Loucy (cell line): ENCODE measurements at regions not wholly inside any gene's neighbourhood (a gene's known extent, or its start where the extent isn't known, plus 50 kb on each side); places are given as distances from the start of the nearest gene placed in this dataset.

Source experiments
- H2AFZ ChIP-seq: fragments of 200-600 bp; sonication (generic); 2 replicates; pipeline ENCODE4 v1.6.0; 2016; ENCODE audit warnings: antibody characterized with exemption, mild to moderate bottlenecking, low read length, moderate library complexity
- H3F3A ChIP-seq: fragments of 200-600 bp; 2 replicates; pipeline ENCODE4 v1.6.0; 2016; ENCODE audit warnings: antibody characterized with exemption, low read depth, mild to moderate bottlenecking
- H3K27me3 ChIP-seq: fragments of 200-600 bp; sonication (generic); 2 replicates; pipeline ENCODE4 v1.6.1; 2014; ENCODE audit warnings: low read length, mild to moderate bottlenecking; ENCODE audit not compliant: insufficient read depth, poor library complexity, severe bottlenecking
- H3K36me3 ChIP-seq: fragments of 200-600 bp; sonication (generic); 2 replicates; pipeline ENCODE4 v1.6.1; 2016; ENCODE audit warnings: low read length; ENCODE audit not compliant: insufficient read depth
- H3K4me1 ChIP-seq: fragments of 200-600 bp; sonication (generic); 2 replicates; pipeline ENCODE4 v1.5.1; 2014; ENCODE audit warnings: low read length, mild to moderate bottlenecking; ENCODE audit not compliant: insufficient read depth, poor library complexity, severe bottlenecking
- H3K4me2 ChIP-seq: fragments of 200-600 bp; sonication (generic); 2 replicates; pipeline ENCODE4 v1.6.0; 2014; ENCODE audit warnings: antibody characterized with exemption, low read length, low read depth, mild to moderate bottlenecking; ENCODE audit not compliant: poor library complexity, severe bottlenecking
- H3K4me3 ChIP-seq: fragments of 200-600 bp; sonication (generic); 2 replicates; pipeline ENCODE4 v1.5.1; 2014; ENCODE audit warnings: low read length, mild to moderate bottlenecking, mixed read lengths; ENCODE audit not compliant: poor library complexity, severe bottlenecking
- H3K79me2 ChIP-seq: fragments of 200-600 bp; sonication (generic); 2 replicates; pipeline ENCODE4 v1.6.1; 2014; ENCODE audit warnings: low read length; ENCODE audit not compliant: insufficient read depth
- H3K9ac ChIP-seq: fragments of 200-600 bp; sonication (generic); 2 replicates; pipeline ENCODE4 v1.6.0; 2014; ENCODE audit warnings: mild to moderate bottlenecking, low read depth, low read length, moderate library complexity; ENCODE audit not compliant: poor library complexity, severe bottlenecking
- H3K9me2 ChIP-seq: fragments of 200-600 bp; sonication (generic); replicated peaks from 2 replicates; pipeline ENCODE4 v1.6.1; 2016; ENCODE audit warnings: low read depth, low read length, mixed read lengths
- H3K9me3 ChIP-seq: fragments of 200-600 bp; sonication (generic); 2 replicates; pipeline ENCODE4 v1.6.1; 2014; ENCODE audit warnings: mild to moderate bottlenecking, antibody characterized with exemption, low read length, low read depth; ENCODE audit not compliant: insufficient read depth
- H4K20me1 ChIP-seq: fragments of 200-600 bp; sonication (generic); 2 replicates; pipeline ENCODE4 v1.6.0; 2014; ENCODE audit warnings: antibody characterized with exemption, low read length, mild to moderate bottlenecking; ENCODE audit not compliant: insufficient read depth, poor library complexity, severe bottlenecking
- EZH2phosphoT487 ChIP-seq: fragments of 200-600 bp; IDR thresholded peaks from 2 replicates; pipeline ENCODE4 v1.6.1; 2018; ENCODE audit warnings: antibody characterized with exemption, mild to moderate bottlenecking, moderate library complexity, borderline replicate concordance
- TF ChIP-seq, protein P1 (sequence below): fragments of 200-600 bp; sonication (generic); conservative IDR thresholded peaks from 2 replicates; pipeline ENCODE4 v1.5.1; 2014; ENCODE audit warnings: mild to moderate bottlenecking, antibody characterized with exemption, low read length

DNA sequence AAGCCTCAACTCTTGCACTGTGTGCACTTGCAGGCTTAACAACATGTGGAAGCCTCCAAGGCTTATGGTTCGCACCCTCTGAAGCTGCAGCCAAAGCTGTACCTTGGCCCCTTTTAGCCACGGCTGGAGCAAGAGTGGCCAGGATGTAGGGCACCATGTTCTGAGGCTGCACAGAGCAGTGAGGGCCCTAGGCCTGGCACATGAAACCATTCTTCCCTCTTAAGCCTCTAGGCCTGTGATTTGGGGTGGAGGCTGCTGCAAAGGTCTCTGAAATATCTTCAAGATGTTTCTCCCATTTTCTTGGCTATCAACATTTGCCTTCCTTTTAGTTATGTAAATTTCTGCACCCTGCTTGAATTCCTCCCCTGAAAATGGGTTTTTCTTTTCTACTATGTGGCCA lies 161.9 kb upstream of the SPATS2L start:
- Histone ChIP-seq H3K27me3 (no peaks in the 10 kb centered on the region), H3K79me2 (no peaks in the 10 kb centered on the region), H3K4me3 (no peak overlapping the region), H3K9me3 (peaks cover 7% of the 10 kb centered on the region; the same call in 1 of the 2 replicates), H2AFZ (no peak overlapping the region), H3F3A (no peaks in the 10 kb centered on the region), H4K20me1 (no peaks in the 10 kb centered on the region), H3K9me2 (no peaks in the 10 kb centered on the region), H3K36me3 (no peaks in the 10 kb centered on the region), H3K4me1 (no peaks in the 10 kb centered on the region), H3K9ac (no peak overlapping the region), H3K4me2 (no peak overlapping the region)
- TF ChIP-seq, protein P1, sequence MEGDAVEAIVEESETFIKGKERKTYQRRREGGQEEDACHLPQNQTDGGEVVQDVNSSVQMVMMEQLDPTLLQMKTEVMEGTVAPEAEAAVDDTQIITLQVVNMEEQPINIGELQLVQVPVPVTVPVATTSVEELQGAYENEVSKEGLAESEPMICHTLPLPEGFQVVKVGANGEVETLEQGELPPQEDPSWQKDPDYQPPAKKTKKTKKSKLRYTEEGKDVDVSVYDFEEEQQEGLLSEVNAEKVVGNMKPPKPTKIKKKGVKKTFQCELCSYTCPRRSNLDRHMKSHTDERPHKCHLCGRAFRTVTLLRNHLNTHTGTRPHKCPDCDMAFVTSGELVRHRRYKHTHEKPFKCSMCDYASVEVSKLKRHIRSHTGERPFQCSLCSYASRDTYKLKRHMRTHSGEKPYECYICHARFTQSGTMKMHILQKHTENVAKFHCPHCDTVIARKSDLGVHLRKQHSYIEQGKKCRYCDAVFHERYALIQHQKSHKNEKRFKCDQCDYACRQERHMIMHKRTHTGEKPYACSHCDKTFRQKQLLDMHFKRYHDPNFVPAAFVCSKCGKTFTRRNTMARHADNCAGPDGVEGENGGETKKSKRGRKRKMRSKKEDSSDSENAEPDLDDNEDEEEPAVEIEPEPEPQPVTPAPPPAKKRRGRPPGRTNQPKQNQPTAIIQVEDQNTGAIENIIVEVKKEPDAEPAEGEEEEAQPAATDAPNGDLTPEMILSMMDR = no peak
- no peak for TF ChIP-seq EZH2phosphoT487

DNA sequence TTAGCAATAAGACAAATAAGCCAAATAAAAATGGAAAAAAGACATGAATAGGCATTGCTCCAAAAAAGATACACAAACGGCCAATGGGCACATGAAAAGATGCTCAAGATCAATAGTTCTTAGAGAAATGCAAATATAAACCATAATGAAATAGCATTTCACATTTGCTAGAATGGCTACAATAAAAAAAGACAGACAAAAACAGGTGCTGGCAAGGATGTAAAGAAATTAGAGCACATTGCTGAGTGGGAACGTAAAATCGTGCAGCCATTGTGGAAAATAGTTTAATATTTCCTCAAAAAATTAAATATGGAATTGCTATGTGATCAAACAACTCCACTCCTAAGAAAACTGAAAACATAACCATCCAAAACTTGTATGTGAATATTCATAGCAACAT lies 160.0 kb upstream of the SPATS2L start:
- Histone ChIP-seq H4K20me1 (no peaks in the 10 kb centered on the region), H3K36me3 (no peaks in the 10 kb centered on the region), H3K9me2 (no peaks in the 10 kb centered on the region), H3K9ac (no peak overlapping the region), H3K79me2 (no peaks in the 10 kb centered on the region), H2AFZ (no peak overlapping the region), H3K27me3 (no peaks in the 10 kb centered on the region), H3F3A (no peaks in the 10 kb centered on the region), H3K4me2 (no peak overlapping the region), H3K4me3 (no peak overlapping the region), H3K4me1 (no peaks in the 10 kb centered on the region), H3K9me3 (peaks cover 10% of the 10 kb centered on the region; the same call in 1 of the 2 replicates)
- TF ChIP-seq, protein P1 = no peak
- TF ChIP-seq EZH2phosphoT487 = no peak

DNA sequence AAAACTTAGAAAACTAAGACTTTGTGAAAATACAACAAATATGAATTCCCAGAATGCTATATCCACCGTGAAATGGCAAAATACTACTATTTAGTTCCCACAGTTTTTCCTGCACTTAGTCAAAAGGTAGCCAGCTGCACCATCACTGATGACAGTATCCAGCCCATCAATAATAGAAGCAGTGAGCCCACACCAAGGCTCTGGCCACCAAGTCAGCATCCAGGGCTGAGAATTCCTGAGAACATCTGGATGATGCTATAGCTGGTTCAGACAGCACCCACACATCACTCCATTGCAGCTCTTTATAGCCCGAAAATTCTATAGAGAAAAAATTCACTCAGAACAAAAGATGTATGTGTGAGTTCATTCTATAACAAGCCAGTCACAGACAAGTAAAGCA lies 159.1 kb upstream of the SPATS2L start:
- Histone ChIP-seq H3K9ac (no peak overlapping the region), H3F3A (no peaks in the 10 kb centered on the region), H3K4me2 (no peak overlapping the region), H3K9me2 (no peaks in the 10 kb centered on the region), H3K79me2 (no peaks in the 10 kb centered on the region), H3K27me3 (no peaks in the 10 kb centered on the region), H3K4me1 (no peaks in the 10 kb centered on the region), H3K4me3 (no peak overlapping the region), H3K36me3 (no peaks in the 10 kb centered on the region), H4K20me1 (no peaks in the 10 kb centered on the region), H2AFZ (no peak overlapping the region), H3K9me3 (peaks cover 10% of the 10 kb centered on the region; the same call in 1 of the 2 replicates)
- TF ChIP-seq EZH2phosphoT487 = no peak
- TF ChIP-seq, protein P1 = no peak
